K562 (cell line): ENCODE measurements at regions not wholly inside any gene's neighbourhood (a gene's known extent, or its start where the extent isn't known, plus 50 kb on each side); places are given as distances from the start of the nearest gene placed in this dataset.

Source experiments
- ATAC-seq: fragments of 200-7000 bp; cut with Tn5 transposase; 3 replicates; pipeline ENCODE4 v1.9.1; 2020; ENCODE audit warnings: moderate library complexity
- BruUV-seq: library from RNA; stranded (reverse); fragments of 400-500 nt; replicated peaks from 2 replicates; lab custom pipeline; 2021; lab: Mats Ljungman, UMichigan
- CTCF ChIA-PET: fragments of 300-600 bp; formaldehyde crosslinking; extraction: SDS; loops from one replicate; lab custom pipeline; 2021; ENCODE audit warnings: low intra/inter-chr PET ratio; lab: Yijun Ruan, JAX
- POLR2A ChIA-PET: fragments of 300-600, 350-650 bp; sonication (Branson Sonifier 250); formaldehyde crosslinking; extraction: SDS; loops from one replicate; lab custom pipeline; 2021; ENCODE audit warnings: antibody characterized with exemption, inconsistent platforms; lab: Yijun Ruan, JAX
- DNase-seq, 4 experiments: peaks; one replicate each; pipeline versions ENCODE4 v3.0.0 to v3.0.0-alpha.2; 2011 to 2018; ENCODE audit warnings: low spot score in 3 of 4, mixed read lengths in 3 of 4; ENCODE audit errors: extremely low read depth in 1 of 4
- FAIRE-seq: peaks from 2 replicates; lab custom pipeline; 2011; peaks lifted over from hg19 to GRCh38; lab: Jason Lieb, UNC
- H2AFZ ChIP-seq: 2 replicates; pipeline ENCODE4 v1.6.0; 2011; ENCODE audit warnings: low read depth, low read length, control low read depth, inconsistent platforms
- H3K27ac ChIP-seq: fragments of 200-600 bp; 3 replicates; pipeline ENCODE4 v1.8.0; 2011; ENCODE audit warnings: low read depth, mild to moderate bottlenecking, control low read depth, inconsistent platforms, low read length, moderate library complexity, mixed read lengths; ENCODE audit errors: extremely low read depth
- H3K27me3 ChIP-seq, 2 experiments: fragments of 300-600 bp in 1 of 2; 2 replicates in 1 of 2; 3 replicates in 1 of 2; pipeline versions ENCODE4 v1.6.0 to v1.8.0; 2011; ENCODE audit warnings: inconsistent platforms in 2 of 2, low read length in 2 of 2, mild to moderate bottlenecking in 1 of 2, mixed read lengths in 1 of 2, moderate library complexity in 1 of 2; ENCODE audit not compliant: control insufficient read depth in 2 of 2, insufficient read depth in 2 of 2
- H3K36me3 ChIP-seq: fragments of 300-600 bp; 3 replicates; pipeline ENCODE4 v1.8.0; 2011; ENCODE audit warnings: mild to moderate bottlenecking, low read length, inconsistent platforms; ENCODE audit not compliant: control insufficient read depth, insufficient read depth
- H3K4me1 ChIP-seq, 2 experiments: fragments of 200-600 bp in 1 of 2; replicated peaks in 1 of 2; 2 replicates in 1 of 2; 3 replicates in 1 of 2; pipeline versions ENCODE4 v1.5.1 to v1.8.0; 2011; ENCODE audit warnings: inconsistent platforms in 2 of 2, low read length in 2 of 2, mild to moderate bottlenecking in 1 of 2, mixed read lengths in 1 of 2, moderate library complexity in 1 of 2; ENCODE audit not compliant: control insufficient read depth in 2 of 2, insufficient read depth in 2 of 2
- H3K4me2 ChIP-seq: 2 replicates; pipeline ENCODE4 v1.6.1; 2011; ENCODE audit warnings: low read length, control low read depth, inconsistent platforms, mixed read lengths; ENCODE audit not compliant: insufficient read depth
- H3K4me3 ChIP-seq: fragments of 200-600 bp; sonication (generic), shearing (Covaris generic); 2 replicates; pipeline ENCODE4 v1.5.1; 2016; ENCODE audit warnings: control low read depth, inconsistent platforms
- H3K79me2 ChIP-seq: fragments of 200-600 bp; 3 replicates; pipeline ENCODE4 v1.8.0; 2011; ENCODE audit warnings: low read length, inconsistent platforms; ENCODE audit not compliant: control insufficient read depth, insufficient read depth
- H3K9ac ChIP-seq, 2 experiments: 2 replicates each; pipeline versions ENCODE4 v1.6.0 to v1.6.1; 2011; ENCODE audit warnings: low read depth in 2 of 2, low read length in 2 of 2, control low read depth in 1 of 2, inconsistent platforms in 1 of 2, mild to moderate bottlenecking in 1 of 2, mixed read lengths in 1 of 2; ENCODE audit not compliant: insufficient read depth in 1 of 2
- H3K9me1 ChIP-seq: one replicate; pipeline ENCODE4 v1.6.0; 2011; ENCODE audit warnings: inconsistent platforms, mild to moderate bottlenecking, low read length, moderate library complexity; ENCODE audit not compliant: control insufficient read depth, insufficient read depth
- H3K9me3 ChIP-seq: replicated peaks from 2 replicates; pipeline ENCODE4 v1.5.1; 2011; ENCODE audit warnings: low read depth, low read length, inconsistent platforms; ENCODE audit not compliant: control insufficient read depth, insufficient read depth
- H4K20me1 ChIP-seq: replicated peaks from 2 replicates; pipeline ENCODE4 v1.6.1; 2011; ENCODE audit warnings: low read length, inconsistent platforms, mixed read lengths; ENCODE audit not compliant: control insufficient read depth, insufficient read depth
- ADNP ChIP-seq: fragments of 200-800 bp; sonication (Bioruptor generic); IDR thresholded peaks from 2 replicates; pipeline ENCODE4 v1.6.1; 2016; ENCODE audit warnings: missing genetic modification characterization, missing compliant biosample characterization
- MAFK ChIP-seq: IDR thresholded peaks from 2 replicates; pipeline ENCODE4 v1.6.1; 2011; ENCODE audit warnings: low read length, improper control_type of control experiment
- RAD21 ChIP-seq, 2 experiments: fragments of 250-450 bp in 1 of 2; fragments of 450-650 bp in 1 of 2; sonication (Bioruptor Pico) in 1 of 2; formaldehyde crosslinking in 1 of 2; IDR thresholded peaks in 1 of 2; conservative IDR thresholded peaks in 1 of 2; 2 replicates each; pipeline versions ENCODE4 v1.4.0 to v1.8.0; 2020 to 2022; ENCODE audit warnings: mild to moderate bottlenecking in 2 of 2, moderate library complexity in 1 of 2
- WGBS: fragments of 100-300 bp; shearing (Covaris generic); methylation state at CpG from one replicate; pipeline ENCODE4 v1.1.6; 2016; ENCODE audit warnings: low coverage, mixed read lengths; ENCODE audit not compliant: insufficient coverage; ENCODE audit errors: missing lambda C conversion rate; 5-methylcytosine and 5-hydroxymethylcytosine counted together
- in situ Hi-C: fragments of 300-500 bp; cut with MboI; formaldehyde crosslinking; loops from 4 replicates; pipeline ENCODE4 v1.15.0; 2018; ENCODE audit warnings: inconsistent platforms, mixed read lengths
- intact Hi-C: fragments of 100-400 bp; cut with micrococcal nuclease; formaldehyde crosslinking; loops from 2 replicates; pipeline ENCODE4 v1.14.2; 2022
- TF ChIP-seq, protein P1 (sequence below): IDR thresholded peaks from 2 replicates; pipeline ENCODE4 v1.6.1; 2016; ENCODE audit warnings: missing genetic modification characterization, missing compliant biosample characterization

GRCh38 chr20:11274141-11274594 lies 600.4 kb upstream of the JAG1 start:
- no peak overlapping the region for H2AFZ ChIP-seq
- no peaks in the 10 kb centered on the region for H3K9me3 ChIP-seq
- no TSS peak for BruUV-seq
- intact Hi-C loops, result no loop called here
- in situ Hi-C loops, result no loop called here
- DNase-seq (peak in 2 of 4 experiments; percentile 3), ATAC-seq (no peak), FAIRE-seq (no peak)
- no peaks in the 10 kb centered on the region for H4K20me1 ChIP-seq
- WGBS, result 1% methylated on average over 6 of the region's 6 CpGs
- H3K9ac ChIP-seq, result no peak overlapping the region
- no peak overlapping the region for H3K4me2 ChIP-seq
- ChIA-PET CTCF (no interaction called here), POLR2A (no interaction called here)
- H3K4me1 ChIP-seq, result no peaks in the 10 kb centered on the region
- H3K27me3 ChIP-seq, result no peaks in the 10 kb centered on the region
- no peaks in the 10 kb centered on the region for H3K9me1 ChIP-seq
- no peaks in the 10 kb centered on the region for H3K79me2 ChIP-seq
- no peaks in the 10 kb centered on the region for H3K36me3 ChIP-seq
- H3K27ac ChIP-seq, result no peak overlapping the region
- TF ChIP-seq MAFK, result no peak
- TF ChIP-seq RAD21 (CRISPR knock-in tag; conservative IDR thresholded peaks at IDR 0.05 in 1 of 2, IDR thresholded peaks at IDR 0.05 in 1 of 2), result peak; percentile 34 to 43
- H3K4me3 ChIP-seq, result no peak overlapping the region

- POLR2A ChIA-PET, result no interaction called here
- H3K9ac ChIP-seq, result no peak overlapping the region
- no peaks in the 10 kb centered on the region for H3K9me3 ChIP-seq
- DNase-seq (no peak), FAIRE-seq (no peak), ATAC-seq (no peak)
- H3K27ac ChIP-seq, result no peak overlapping the region
- H3K79me2 ChIP-seq, result no peaks in the 10 kb centered on the region
- intact Hi-C loops, result no loop called here
- CTCF ChIA-PET, result no interaction called here
- H3K4me2 ChIP-seq, result no peak overlapping the region
- 0% methylated on average over 2 of the region's 2 CpGs for WGBS
- no peaks in the 10 kb centered on the region for H3K36me3 ChIP-seq
- no peaks in the 10 kb centered on the region for H3K9me1 ChIP-seq
- in situ Hi-C loops, result no loop called here
- no peak for TF ChIP-seq ADNP
- TF ChIP-seq, protein P1, sequence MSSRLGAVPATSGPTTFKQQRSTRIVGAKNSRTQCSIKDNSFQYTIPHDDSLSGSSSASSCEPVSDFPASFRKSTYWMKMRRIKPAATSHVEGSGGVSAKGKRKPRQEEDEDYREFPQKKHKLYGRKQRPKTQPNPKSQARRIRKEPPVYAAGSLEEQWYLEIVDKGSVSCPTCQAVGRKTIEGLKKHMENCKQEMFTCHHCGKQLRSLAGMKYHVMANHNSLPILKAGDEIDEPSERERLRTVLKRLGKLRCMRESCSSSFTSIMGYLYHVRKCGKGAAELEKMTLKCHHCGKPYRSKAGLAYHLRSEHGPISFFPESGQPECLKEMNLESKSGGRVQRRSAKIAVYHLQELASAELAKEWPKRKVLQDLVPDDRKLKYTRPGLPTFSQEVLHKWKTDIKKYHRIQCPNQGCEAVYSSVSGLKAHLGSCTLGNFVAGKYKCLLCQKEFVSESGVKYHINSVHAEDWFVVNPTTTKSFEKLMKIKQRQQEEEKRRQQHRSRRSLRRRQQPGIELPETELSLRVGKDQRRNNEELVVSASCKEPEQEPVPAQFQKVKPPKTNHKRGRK (tag), result peak; percentile 66
- H3K4me1 ChIP-seq, result no peaks in the 10 kb centered on the region
- H4K20me1 ChIP-seq, result no peaks in the 10 kb centered on the region
- H2AFZ ChIP-seq, result no peak overlapping the region
- no peak overlapping the region for H3K4me3 ChIP-seq
- H3K27me3 ChIP-seq, result no peaks in the 10 kb centered on the region
- BruUV-seq, result no TSS peak
These were observed 601.9 kb upstream of the JAG1 start for GRCh38 chr20:11275740-11276139.
